ENCODE measurements at regions not wholly inside any gene's neighbourhood (a gene's known extent, or its start where the extent isn't known, plus 50 kb on each side); places are given as distances from the start of the nearest gene placed in this dataset.

DNA sequence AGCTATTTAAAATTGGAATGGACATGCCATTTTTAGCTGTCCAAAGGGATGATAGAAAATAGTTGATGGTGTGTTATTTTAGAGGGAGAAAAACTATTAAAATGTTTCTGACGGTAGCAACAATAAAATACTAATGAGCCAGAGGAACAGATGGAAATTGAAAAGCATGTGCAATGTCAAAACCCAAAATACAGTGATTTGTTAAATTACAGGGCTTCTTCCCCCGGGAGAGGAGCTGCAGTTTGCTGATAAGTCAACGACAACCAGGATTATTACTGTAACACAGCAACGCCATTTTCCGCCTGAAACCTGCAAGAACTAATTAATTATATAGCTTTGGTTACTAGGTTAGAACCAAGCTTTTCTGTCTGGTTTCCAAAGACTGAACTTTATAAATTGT, 179.6 kb upstream of the SPTLC3 start:
- Histone ChIP-seq H3K4me2 (replicated peaks; ENCODE audit: extremely low read depth, low read length, poor library complexity, severe bottlenecking) (no peak overlapping the region), H3K4me1 (ENCODE audit: control insufficient read depth in 1 of 2, insufficient read depth in 2 of 2, low read length in 2 of 2) (no peaks in the 10 kb centered on the region), H2AFZ (ENCODE audit: insufficient read depth, low read depth, low read length, poor library complexity, severe bottlenecking) (no peak overlapping the region), H3K9me3 (replicated peaks in 1 of 2; ENCODE audit: control insufficient read depth in 1 of 2, insufficient read depth in 1 of 2, low read length in 2 of 2) (peaks cover 0 to 3% of the 10 kb centered on the region in 2 donors), H3K79me2 (ENCODE audit: insufficient read depth, low read length) (no peaks in the 10 kb centered on the region), H4K20me1 (ENCODE audit: insufficient read depth, low read length) (no peaks in the 10 kb centered on the region), H3K4me3 (replicated peaks in 1 of 3; ENCODE audit: low read depth in 2 of 3, low read length in 3 of 3) (no peak overlapping the region), H3K9ac (ENCODE audit: insufficient read depth, low read length, poor library complexity, severe bottlenecking) (no peak overlapping the region), H3K36me3 (replicated peaks in 1 of 2; ENCODE audit: control insufficient read depth in 1 of 2, insufficient read depth in 2 of 2, low read length in 2 of 2) (no peaks in the 10 kb centered on the region), H3K27me3 (ENCODE audit: control insufficient read depth in 2 of 2, insufficient read depth in 2 of 2, low read length in 2 of 2) (no peaks in the 10 kb centered on the region), H3K27ac (ENCODE audit: low read depth in 1 of 2, low read length in 2 of 2) (no peak overlapping the region)
- Mint-ChIP-seq H3K27ac (no peak overlapping the region), H3K27me3 (ENCODE audit: low read depth in 3 of 3) (no peaks in the 10 kb centered on the region), H3K9me3 (peaks cover 0 to 6% (median 3%) of the 10 kb centered on the region in 7 donors), H3K4me3 (no peak overlapping the region), H3K36me3 (no peaks in the 10 kb centered on the region), H3K4me1 (no peaks in the 10 kb centered on the region)
- DNase-seq = no peak
- intact Hi-C loops (cut with micrococcal nuclease) = no loop called here
- 100% methylated on average over 1 of the region's 5 CpGs for WGBS (ENCODE audit: insufficient coverage)
- TF ChIP-seq, protein P1, sequence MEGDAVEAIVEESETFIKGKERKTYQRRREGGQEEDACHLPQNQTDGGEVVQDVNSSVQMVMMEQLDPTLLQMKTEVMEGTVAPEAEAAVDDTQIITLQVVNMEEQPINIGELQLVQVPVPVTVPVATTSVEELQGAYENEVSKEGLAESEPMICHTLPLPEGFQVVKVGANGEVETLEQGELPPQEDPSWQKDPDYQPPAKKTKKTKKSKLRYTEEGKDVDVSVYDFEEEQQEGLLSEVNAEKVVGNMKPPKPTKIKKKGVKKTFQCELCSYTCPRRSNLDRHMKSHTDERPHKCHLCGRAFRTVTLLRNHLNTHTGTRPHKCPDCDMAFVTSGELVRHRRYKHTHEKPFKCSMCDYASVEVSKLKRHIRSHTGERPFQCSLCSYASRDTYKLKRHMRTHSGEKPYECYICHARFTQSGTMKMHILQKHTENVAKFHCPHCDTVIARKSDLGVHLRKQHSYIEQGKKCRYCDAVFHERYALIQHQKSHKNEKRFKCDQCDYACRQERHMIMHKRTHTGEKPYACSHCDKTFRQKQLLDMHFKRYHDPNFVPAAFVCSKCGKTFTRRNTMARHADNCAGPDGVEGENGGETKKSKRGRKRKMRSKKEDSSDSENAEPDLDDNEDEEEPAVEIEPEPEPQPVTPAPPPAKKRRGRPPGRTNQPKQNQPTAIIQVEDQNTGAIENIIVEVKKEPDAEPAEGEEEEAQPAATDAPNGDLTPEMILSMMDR (IDR thresholded peaks at IDR 0.05) = no peak

DNA sequence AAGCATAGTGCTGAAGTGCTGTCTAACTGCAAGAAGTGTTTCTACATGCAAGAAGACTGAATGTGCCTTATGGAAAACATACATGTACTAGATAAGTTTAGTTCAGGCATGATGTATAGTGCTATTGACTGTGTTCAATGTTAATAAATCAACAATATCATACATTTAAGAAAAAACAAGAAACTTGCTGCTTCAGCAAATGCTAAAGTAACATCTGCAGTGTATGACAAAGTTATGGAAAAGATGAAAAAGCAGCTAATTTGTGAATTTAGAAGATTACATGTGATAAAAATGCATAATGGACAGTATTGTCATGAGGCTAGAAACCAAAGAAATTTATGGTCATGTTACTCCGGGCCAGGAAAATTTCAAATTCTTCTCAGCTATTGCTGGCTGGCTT, 174.9 kb upstream of the SPTLC3 start:
- Histone ChIP-seq H3K9me3 (replicated peaks in 1 of 2; ENCODE audit: control insufficient read depth in 1 of 2, insufficient read depth in 1 of 2, low read length in 2 of 2) (no peaks in the 10 kb centered on the region), H3K27me3 (ENCODE audit: control insufficient read depth in 2 of 2, insufficient read depth in 2 of 2, low read length in 2 of 2) (no peaks in the 10 kb centered on the region), H3K4me1 (ENCODE audit: control insufficient read depth in 1 of 2, insufficient read depth in 2 of 2, low read length in 2 of 2) (no peaks in the 10 kb centered on the region), H4K20me1 (ENCODE audit: insufficient read depth, low read length) (no peaks in the 10 kb centered on the region), H3K36me3 (replicated peaks in 1 of 2; ENCODE audit: control insufficient read depth in 1 of 2, insufficient read depth in 2 of 2, low read length in 2 of 2) (no peaks in the 10 kb centered on the region), H2AFZ (ENCODE audit: insufficient read depth, low read depth, low read length, poor library complexity, severe bottlenecking) (no peak overlapping the region), H3K79me2 (ENCODE audit: insufficient read depth, low read length) (no peaks in the 10 kb centered on the region), H3K4me3 (replicated peaks in 1 of 3; ENCODE audit: low read depth in 2 of 3, low read length in 3 of 3) (no peak overlapping the region), H3K9ac (ENCODE audit: insufficient read depth, low read length, poor library complexity, severe bottlenecking) (no peak overlapping the region), H3K27ac (ENCODE audit: low read depth in 1 of 2, low read length in 2 of 2) (no peak overlapping the region), H3K4me2 (replicated peaks; ENCODE audit: extremely low read depth, low read length, poor library complexity, severe bottlenecking) (no peak overlapping the region)
- WGBS (ENCODE audit: insufficient coverage) = 86% methylated on average over 1 of the region's 1 CpG
- no peak for DNase-seq
- H3K36me3 Mint-ChIP-seq = no peaks in the 10 kb centered on the region
- intact Hi-C loops (cut with micrococcal nuclease) = no loop called here
- peaks cover 0 to 1% (median 0%) of the 10 kb centered on the region in 3 donors for H3K27me3 Mint-ChIP-seq (ENCODE audit: low read depth in 3 of 3)
- H3K27ac Mint-ChIP-seq = no peak overlapping the region
- no peak overlapping the region for H3K4me3 Mint-ChIP-seq
- TF ChIP-seq, protein P1 (IDR thresholded peaks at IDR 0.05) = no peak
- H3K4me1 Mint-ChIP-seq = no peaks in the 10 kb centered on the region
- peaks cover 0 to 9% (median 3%) of the 10 kb centered on the region in 7 donors for H3K9me3 Mint-ChIP-seq

All from CD14-positive monocyte (primary cell).